GM23248 (cell line): ENCODE measurements at regions not wholly inside any gene's neighbourhood (a gene's known extent, or its start where the extent isn't known, plus 50 kb on each side); places are given as distances from the start of the nearest gene placed in this dataset.

Source experiments
- DNase-seq: peaks from one replicate; pipeline ENCODE4 v3.0.0-alpha.2; 2015
- H2AFZ ChIP-seq: fragments of 200-600 bp; sonication (generic); 2 replicates; pipeline ENCODE4 v1.6.1; 2016; ENCODE audit warnings: antibody characterized with exemption
- H3F3A ChIP-seq: fragments of 200-600 bp; sonication (generic); 2 replicates; pipeline ENCODE4 v1.6.1; 2016; ENCODE audit warnings: mild to moderate bottlenecking, antibody characterized with exemption, mixed run types; ENCODE audit not compliant: insufficient read depth
- H3K27ac ChIP-seq: fragments of 200-600 bp; sonication (generic); 2 replicates; pipeline ENCODE4 v1.5.1; 2016; ENCODE audit warnings: mild to moderate bottlenecking
- H3K27me3 ChIP-seq: fragments of 200-600 bp; sonication (generic); replicated peaks from 2 replicates; pipeline ENCODE4 v1.6.1; 2016; ENCODE audit warnings: mild to moderate bottlenecking; ENCODE audit not compliant: insufficient read depth
- H3K36me3 ChIP-seq: fragments of 200-600 bp; sonication (generic); 2 replicates; pipeline ENCODE4 v1.6.1; 2016; ENCODE audit warnings: low read depth, mild to moderate bottlenecking
- H3K4me1 ChIP-seq: fragments of 200-600 bp; sonication (generic); 2 replicates; pipeline ENCODE4 v1.6.1; 2016; ENCODE audit warnings: mild to moderate bottlenecking; ENCODE audit not compliant: insufficient read depth
- H3K4me2 ChIP-seq: fragments of 200-600 bp; sonication (generic); one replicate; pipeline ENCODE4 v1.6.1; 2016; ENCODE audit warnings: mild to moderate bottlenecking; ENCODE audit not compliant: unreplicated experiment
- H3K4me3 ChIP-seq: fragments of 200-600 bp; sonication (generic); 2 replicates; pipeline ENCODE4 v1.5.1; 2016; ENCODE audit warnings: mild to moderate bottlenecking
- H3K79me2 ChIP-seq: fragments of 200-600 bp; sonication (generic); 2 replicates; pipeline ENCODE4 v1.6.1; 2016; ENCODE audit warnings: mild to moderate bottlenecking; ENCODE audit not compliant: insufficient read depth
- H3K9ac ChIP-seq: fragments of 200-600 bp; sonication (generic); 2 replicates; pipeline ENCODE4 v1.6.1; 2016; ENCODE audit warnings: mild to moderate bottlenecking
- H3K9me2 ChIP-seq: fragments of 200-600 bp; sonication (generic); 2 replicates; pipeline ENCODE4 v1.6.1; 2016; ENCODE audit warnings: mixed run types, mild to moderate bottlenecking, moderate library complexity; ENCODE audit not compliant: insufficient read depth
- H3K9me3 ChIP-seq: fragments of 200-600 bp; sonication (generic); one replicate; pipeline ENCODE4 v1.6.1; 2017; ENCODE audit warnings: low read depth
- H4K20me1 ChIP-seq: fragments of 200-600 bp; sonication (generic); 2 replicates; pipeline ENCODE4 v1.6.0; 2016; ENCODE audit not compliant: insufficient read depth
- EZH2 ChIP-seq: fragments of 200-600 bp; sonication (generic); IDR thresholded peaks from 2 replicates; pipeline ENCODE4 v1.6.1; 2018; ENCODE audit warnings: antibody characterized with exemption, mild to moderate bottlenecking; ENCODE audit not compliant: insufficient read depth, poor library complexity, severe bottlenecking
- EZH2phosphoT487 ChIP-seq: fragments of 200-600 bp; sonication (generic); IDR thresholded peaks from 2 replicates; pipeline ENCODE4 v1.6.1; 2018; ENCODE audit warnings: antibody characterized with exemption, moderate library complexity, mild to moderate bottlenecking, low read depth; ENCODE audit not compliant: insufficient read depth
- WGBS, 2 experiments: methylation state at CpG; one replicate each; pipeline ENCODE4 v1.1.6; 2015 to 2017; ENCODE audit warnings: low lambda C conversion rate in 2 of 2, low coverage in 1 of 2; ENCODE audit errors: missing lambda C conversion rate in 2 of 2; 5-methylcytosine and 5-hydroxymethylcytosine counted together
- in situ Hi-C: fragments of 300-500 bp; cut with MboI; formaldehyde crosslinking; loops from 2 replicates; pipeline ENCODE4 v1.15.0; 2020

DNA sequence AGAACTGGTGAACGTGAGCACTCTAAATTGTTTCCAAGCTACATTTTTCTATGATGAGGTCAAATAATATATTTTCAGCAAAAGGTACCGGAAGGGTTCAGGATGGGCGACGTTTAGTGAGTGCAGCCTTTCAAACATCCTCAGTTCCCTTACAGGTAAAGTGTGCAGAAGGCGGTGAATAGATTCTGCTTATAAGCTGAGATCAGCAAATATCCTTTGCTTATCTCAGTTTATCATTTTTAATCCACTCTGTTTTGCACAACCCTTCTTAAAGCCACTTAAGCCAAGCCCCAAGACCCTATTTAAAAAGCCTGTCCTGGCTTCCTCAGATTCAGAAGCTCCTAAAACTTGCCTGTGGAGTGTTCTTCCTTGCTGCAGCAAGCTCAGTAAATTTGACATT is 103.1 kb upstream of the DGKB start:
- no peak overlapping the region for H3K4me3 ChIP-seq
- H3K9ac ChIP-seq, result no peak overlapping the region
- H3K9me3 ChIP-seq, result no peaks in the 10 kb centered on the region
- H3K27me3 ChIP-seq, result no peaks in the 10 kb centered on the region
- no peak for TF ChIP-seq EZH2
- H3K4me2 ChIP-seq, result no peak overlapping the region
- DNase-seq, result no peak
- 69 to 73% methylated on average over 5 of the region's 5 CpGs for WGBS, 2 experiments
- H2AFZ ChIP-seq, result no peak overlapping the region
- no peaks in the 10 kb centered on the region for H4K20me1 ChIP-seq
- no peaks in the 10 kb centered on the region for H3K36me3 ChIP-seq
- H3K9me2 ChIP-seq, result no peaks in the 10 kb centered on the region
- in situ Hi-C loops, result no loop called here
- H3F3A ChIP-seq, result no peaks in the 10 kb centered on the region
- no peak overlapping the region for H3K27ac ChIP-seq
- no peaks in the 10 kb centered on the region for H3K79me2 ChIP-seq
- H3K4me1 ChIP-seq, result no peaks in the 10 kb centered on the region

DNA sequence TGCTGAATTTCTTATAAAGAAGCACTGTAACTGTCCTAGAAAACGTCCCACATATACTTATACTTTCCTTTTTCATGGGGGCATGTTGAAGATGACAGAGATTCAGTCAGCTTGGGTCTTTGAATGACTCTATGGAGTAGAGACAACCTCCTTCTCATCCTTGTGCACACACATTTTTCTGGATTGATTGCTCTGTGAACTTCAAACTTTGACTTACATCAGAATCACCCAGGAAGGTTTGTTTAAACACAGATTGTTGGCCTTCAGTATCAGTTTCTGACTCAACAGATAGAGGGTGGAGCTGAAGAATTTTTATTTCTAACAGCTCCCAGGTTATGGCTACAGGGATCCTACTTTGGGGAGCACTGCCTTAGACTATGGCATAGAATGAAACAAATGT is 97.6 kb upstream of the DGKB start:
- no peaks in the 10 kb centered on the region for H3K27me3 ChIP-seq
- H3F3A ChIP-seq, result no peaks in the 10 kb centered on the region
- H3K9me2 ChIP-seq, result no peaks in the 10 kb centered on the region
- TF ChIP-seq EZH2, result no peak
- H3K4me1 ChIP-seq, result no peaks in the 10 kb centered on the region; the same call in 1 of the 2 replicates
- H3K4me3 ChIP-seq, result no peak overlapping the region
- H3K36me3 ChIP-seq, result no peaks in the 10 kb centered on the region
- H3K9ac ChIP-seq, result no peak overlapping the region
- WGBS, 2 experiments, result 32 to 45% methylated on average over 1 of the region's 1 CpG
- no peak overlapping the region for H3K4me2 ChIP-seq
- no peak overlapping the region for H3K27ac ChIP-seq
- H3K79me2 ChIP-seq, result no peaks in the 10 kb centered on the region
- no peak overlapping the region for H2AFZ ChIP-seq
- H4K20me1 ChIP-seq, result no peaks in the 10 kb centered on the region
- in situ Hi-C loops, result no loop called here
- DNase-seq, result no peak
- no peaks in the 10 kb centered on the region for H3K9me3 ChIP-seq

DNA sequence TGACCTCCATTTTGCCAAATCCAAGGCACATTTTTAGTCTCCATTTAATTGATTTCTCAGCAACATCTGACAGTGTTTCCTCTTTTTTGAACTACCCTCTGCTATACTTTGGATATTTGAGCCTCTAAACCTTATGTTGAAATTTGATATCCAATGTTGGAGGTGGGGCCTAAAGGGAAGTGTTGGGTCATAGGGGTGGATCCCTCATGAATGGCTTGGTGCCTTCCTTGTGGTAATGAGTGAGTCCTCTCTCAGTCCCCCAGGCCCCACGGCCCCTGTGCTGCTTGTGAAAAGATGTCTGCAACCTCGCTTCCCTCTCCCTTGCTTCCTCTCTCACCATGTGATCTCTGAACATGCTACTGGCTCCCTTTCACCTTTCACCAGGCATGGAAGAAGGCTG is 96.8 kb upstream of the DGKB start:
- TF ChIP-seq EZH2phosphoT487, result no peak
- TF ChIP-seq EZH2, result no peak

DNA sequence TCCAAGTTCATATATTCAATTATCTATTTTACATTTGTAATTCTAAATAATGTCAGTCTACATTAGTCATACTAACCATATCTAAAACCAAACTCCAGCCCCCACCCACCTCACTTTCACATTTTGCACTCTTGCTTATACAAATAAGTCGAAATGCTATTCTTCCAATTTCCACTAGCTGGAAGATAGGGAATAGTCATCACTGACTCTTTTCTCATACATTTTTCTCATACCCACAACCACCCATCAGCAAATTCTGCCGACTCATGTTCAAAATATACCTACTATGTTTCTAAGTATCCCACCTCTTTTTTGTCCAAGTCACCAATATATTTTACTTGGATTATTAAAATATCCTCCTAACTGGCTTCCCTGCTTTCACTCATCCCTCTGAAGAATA is 93.2 kb upstream of the DGKB start:
- H3K27ac ChIP-seq, result no peak overlapping the region
- H3F3A ChIP-seq, result no peaks in the 10 kb centered on the region
- H2AFZ ChIP-seq, result no peak overlapping the region
- no peak overlapping the region for H3K4me3 ChIP-seq
- H3K9me3 ChIP-seq, result no peaks in the 10 kb centered on the region
- TF ChIP-seq EZH2phosphoT487, result no peak
- TF ChIP-seq EZH2, result no peak
- no peak overlapping the region for H3K9ac ChIP-seq
- WGBS, 2 experiments, result 54 to 55% methylated on average over 2 of the region's 2 CpGs
- peak; percentile 15 for DNase-seq
- H3K27me3 ChIP-seq, result no peaks in the 10 kb centered on the region
- no peaks in the 10 kb centered on the region; the same call in 1 of the 2 replicates for H3K4me1 ChIP-seq
- no peaks in the 10 kb centered on the region for H3K36me3 ChIP-seq
- H4K20me1 ChIP-seq, result no peaks in the 10 kb centered on the region
- no peaks in the 10 kb centered on the region for H3K9me2 ChIP-seq
- in situ Hi-C loops, result no loop called here
- H3K4me2 ChIP-seq, result no peak overlapping the region
- no peaks in the 10 kb centered on the region for H3K79me2 ChIP-seq

More for the DNA sequence above, 96.8 kb upstream of the DGKB start:
- Histone ChIP-seq H3K9ac (no peak overlapping the region), H3K4me1 (no peaks in the 10 kb centered on the region; the same call in 1 of the 2 replicates), H3K9me3 (no peaks in the 10 kb centered on the region), H3K9me2 (no peaks in the 10 kb centered on the region), H3K36me3 (no peaks in the 10 kb centered on the region), H3K4me2 (no peak overlapping the region), H3K27ac (no peak overlapping the region), H3K79me2 (no peaks in the 10 kb centered on the region), H3K27me3 (no peaks in the 10 kb centered on the region), H4K20me1 (no peaks in the 10 kb centered on the region), H3F3A (no peaks in the 10 kb centered on the region), H2AFZ (no peak overlapping the region), H3K4me3 (no peak overlapping the region)
- WGBS, 2 experiments, result 62% methylated on average over 2 of the region's 2 CpGs
- no peak for DNase-seq
- in situ Hi-C loops, result no loop called here

DNA sequence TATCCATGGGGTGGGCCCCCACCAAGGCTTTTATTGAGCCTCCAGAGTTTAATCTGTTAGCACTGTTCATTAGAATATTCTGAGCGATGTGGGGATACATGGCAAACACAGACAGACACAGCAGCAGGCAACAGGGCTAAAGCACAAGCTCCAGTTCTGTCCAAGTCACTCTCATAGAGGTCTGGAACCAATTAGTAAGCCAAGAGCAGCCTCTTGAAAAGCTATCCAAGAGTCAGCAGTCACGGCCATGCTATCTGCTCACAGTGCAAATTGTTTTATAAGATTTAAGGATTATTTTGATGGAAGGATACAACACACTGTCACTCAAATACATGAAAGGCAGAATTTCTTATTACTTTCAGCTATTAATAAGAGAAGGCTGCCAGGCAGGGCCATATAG is 86.4 kb upstream of the DGKB start:
- Histone ChIP-seq H3K4me2 (no peak overlapping the region), H2AFZ (no peak overlapping the region), H4K20me1 (no peaks in the 10 kb centered on the region), H3K9me2 (no peaks in the 10 kb centered on the region), H3K27me3 (no peaks in the 10 kb centered on the region), H3K4me3 (no peak overlapping the region), H3K27ac (no peak overlapping the region), H3K9ac (no peak overlapping the region), H3K9me3 (no peaks in the 10 kb centered on the region), H3F3A (no peaks in the 10 kb centered on the region), H3K79me2 (no peaks in the 10 kb centered on the region), H3K4me1 (no peaks in the 10 kb centered on the region), H3K36me3 (no peaks in the 10 kb centered on the region)
- in situ Hi-C loops, result no loop called here
- TF ChIP-seq EZH2phosphoT487, result no peak
- TF ChIP-seq EZH2, result no peak
- DNase-seq, result peak; percentile 53
- WGBS, 2 experiments, result 4 to 6% methylated on average over 2 of the region's 2 CpGs
